ENCODE measurements at regions not wholly inside any gene's neighbourhood (a gene's known extent, or its start where the extent isn't known, plus 50 kb on each side); places are given as distances from the start of the nearest gene placed in this dataset.

DNA sequence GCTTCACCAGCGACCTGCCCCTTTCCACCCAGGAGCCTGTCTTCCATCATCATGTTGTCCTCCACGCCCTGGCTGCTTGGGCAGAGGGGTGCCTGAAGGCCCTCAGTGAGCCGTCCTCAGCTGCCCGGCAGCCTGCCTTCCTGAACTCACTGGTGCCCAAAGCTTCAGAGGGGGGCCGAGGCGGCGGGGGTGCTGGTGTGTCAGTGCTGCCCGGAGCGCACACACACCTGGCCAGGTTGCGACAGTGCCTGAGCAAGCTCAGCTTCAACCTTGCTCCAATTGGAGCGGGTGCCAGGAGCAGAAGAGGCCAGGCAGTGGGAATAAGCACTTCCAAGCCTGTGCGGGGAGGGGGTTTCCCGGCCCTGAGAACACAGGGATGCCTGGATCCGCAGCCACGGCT, 566.3 kb downstream of the INHBA start:
- TF ChIP-seq TAF1 (IDR thresholded peaks at IDR 0.05; ENCODE audit: borderline replicate concordance, low read depth, low read length): no peak
- no peak for TF ChIP-seq CTCF (IDR thresholded peaks at IDR 0.05)
- TF ChIP-seq POLR2AphosphoS5 (IDR thresholded peaks at IDR 0.05; ENCODE audit: low read depth, low read length): no peak
- no peak for TF ChIP-seq TEAD4 (IDR thresholded peaks at IDR 0.05; ENCODE audit: borderline replicate concordance, insufficient read depth)
- no peak for TF ChIP-seq GABPA (IDR thresholded peaks at IDR 0.05; ENCODE audit: low read depth)
- no peak for TF ChIP-seq SIN3A (IDR thresholded peaks at IDR 0.05; ENCODE audit: borderline replicate concordance, low read depth, low read length)

Measured in SK-N-SH (cell line).